Nephron (organoid): ENCODE measurements at regions not wholly inside any gene's neighbourhood (a gene's known extent, or its start where the extent isn't known, plus 50 kb on each side); places are given as distances from the start of the nearest gene placed in this dataset.
"Not testable (repeated sequence)": the region's sequence is repeated elsewhere in the genome, so short reads cannot be mapped to it uniquely, and the experiment has no call there.

Experiments used
- H3K27ac Mint-ChIP-seq, 3 experiments: 2 replicates each; pipeline ENCODE4 v1.8.0; 2020; ENCODE audit warnings: mixed read lengths in 3 of 3, mild to moderate bottlenecking in 2 of 3, moderate library complexity in 1 of 3
- H3K27me3 Mint-ChIP-seq: 2 replicates; pipeline ENCODE4 v1.8.0; 2021; ENCODE audit warnings: low read depth, mild to moderate bottlenecking, moderate library complexity, mixed read lengths
- H3K36me3 Mint-ChIP-seq: 2 replicates; pipeline ENCODE4 v1.8.0; 2020; ENCODE audit warnings: low read depth, mixed read lengths
- H3K4me1 Mint-ChIP-seq: 2 replicates; pipeline ENCODE4 v1.8.0; 2020; ENCODE audit warnings: mixed read lengths
- H3K4me3 Mint-ChIP-seq, 3 experiments: 2 replicates each; pipeline ENCODE4 v1.8.0; 2020; ENCODE audit warnings: mild to moderate bottlenecking in 3 of 3, mixed read lengths in 3 of 3, moderate library complexity in 2 of 3
- H3K9me3 Mint-ChIP-seq: 2 replicates; pipeline ENCODE4 v1.8.0; 2020; ENCODE audit warnings: mixed read lengths
- CTCF ChIP-seq, 3 experiments: fragments of 200-600 bp; sonication (generic); IDR thresholded peaks; one replicate each; pipeline ENCODE4 v1.5.0; 2021; ENCODE audit warnings: antibody characterized with exemption in 3 of 3; ENCODE audit not compliant: unreplicated experiment in 3 of 3

- H3K4me1 Mint-ChIP-seq, H3K36me3 Mint-ChIP-seq, H3K27me3 Mint-ChIP-seq, H3K9me3 Mint-ChIP-seq, H3K27ac Mint-ChIP-seq, H3K4me3 Mint-ChIP-seq: not testable (repeated sequence)
Observed at GRCh38 chr4:118516107-118516506, 163.3 kb upstream of the PRSS12 start.

- not testable (repeated sequence) for H3K9me3 Mint-ChIP-seq, H3K27ac Mint-ChIP-seq, H3K27me3 Mint-ChIP-seq, H3K4me1 Mint-ChIP-seq, H3K36me3 Mint-ChIP-seq, H3K4me3 Mint-ChIP-seq
Observed at GRCh38 chr4:118530107-118530506, 155.1 kb upstream of the METTL14 start.

GRCh38 chr4:118531947-118532346, 153.2 kb upstream of the METTL14 start:
- H3K4me1 Mint-ChIP-seq, H3K27ac Mint-ChIP-seq, H3K36me3 Mint-ChIP-seq, H3K27me3 Mint-ChIP-seq, H3K9me3 Mint-ChIP-seq, H3K4me3 Mint-ChIP-seq: not testable (repeated sequence)

GRCh38 chr4:118535788-118536187, 149.4 kb upstream of the METTL14 start:
- H3K9me3 Mint-ChIP-seq, H3K4me1 Mint-ChIP-seq, H3K27me3 Mint-ChIP-seq, H3K4me3 Mint-ChIP-seq, H3K36me3 Mint-ChIP-seq, H3K27ac Mint-ChIP-seq: not testable (repeated sequence)

GRCh38 chr4:118539412-118540077, 145.6 kb upstream of the METTL14 start:
- H3K27me3 Mint-ChIP-seq, H3K4me1 Mint-ChIP-seq, H3K9me3 Mint-ChIP-seq, H3K36me3 Mint-ChIP-seq, H3K4me3 Mint-ChIP-seq, H3K27ac Mint-ChIP-seq: not testable (repeated sequence)
- TF ChIP-seq CTCF (IDR thresholded peaks at IDR 0.05; ENCODE audit: unreplicated experiment in 3 of 3): peak; percentile 27 to 52 (median 30)

- H3K4me3 Mint-ChIP-seq, H3K27ac Mint-ChIP-seq, H3K9me3 Mint-ChIP-seq, H3K27me3 Mint-ChIP-seq, H3K4me1 Mint-ChIP-seq, H3K36me3 Mint-ChIP-seq: not testable (repeated sequence)
Observed at GRCh38 chr4:118556576-118556975, 128.6 kb upstream of the METTL14 start.

GRCh38 chr4:118557298-118557851, 127.8 kb upstream of the METTL14 start:
- Mint-ChIP-seq H3K9me3 (no peaks in the 10 kb centered on the region), H3K4me3 (no peak overlapping the region), H3K27me3 (no peaks in the 10 kb centered on the region), H3K4me1 (no peaks in the 10 kb centered on the region), H3K36me3 (no peaks in the 10 kb centered on the region), H3K27ac (no peak overlapping the region)
- no peak for TF ChIP-seq CTCF (IDR thresholded peaks at IDR 0.05; ENCODE audit: unreplicated experiment in 3 of 3)

GRCh38 chr4:118558188-118558587, 127.0 kb upstream of the METTL14 start:
- H3K4me3 Mint-ChIP-seq, H3K9me3 Mint-ChIP-seq, H3K27me3 Mint-ChIP-seq, H3K36me3 Mint-ChIP-seq, H3K27ac Mint-ChIP-seq, H3K4me1 Mint-ChIP-seq: not testable (repeated sequence)

- H3K4me1 Mint-ChIP-seq, H3K4me3 Mint-ChIP-seq, H3K27ac Mint-ChIP-seq, H3K9me3 Mint-ChIP-seq, H3K36me3 Mint-ChIP-seq, H3K27me3 Mint-ChIP-seq: not testable (repeated sequence)
Observed at GRCh38 chr4:118561559-118561958, 123.6 kb upstream of the METTL14 start.

- not testable (repeated sequence) for H3K9me3 Mint-ChIP-seq
Observed at GRCh38 chr4:118566003-118566513, 119.1 kb upstream of the METTL14 start.

GRCh38 chr4:118572991-118573390, 112.2 kb upstream of the METTL14 start:
- H3K27ac Mint-ChIP-seq, H3K27me3 Mint-ChIP-seq, H3K36me3 Mint-ChIP-seq, H3K4me3 Mint-ChIP-seq, H3K4me1 Mint-ChIP-seq, H3K9me3 Mint-ChIP-seq: not testable (repeated sequence)

More at GRCh38 chr4:118566003-118566513, 119.1 kb upstream of the METTL14 start:
- H3K36me3 Mint-ChIP-seq, H3K4me1 Mint-ChIP-seq, H3K27me3 Mint-ChIP-seq, H3K4me3 Mint-ChIP-seq, H3K27ac Mint-ChIP-seq: not testable (repeated sequence)

- not testable (repeated sequence) for H3K4me1 Mint-ChIP-seq, H3K27me3 Mint-ChIP-seq, H3K36me3 Mint-ChIP-seq, H3K27ac Mint-ChIP-seq, H3K9me3 Mint-ChIP-seq, H3K4me3 Mint-ChIP-seq
Observed at GRCh38 chr4:118574251-118574913, 110.8 kb upstream of the METTL14 start.

GRCh38 chr4:118575057-118575456, 110.1 kb upstream of the METTL14 start:
- not testable (repeated sequence) for H3K4me3 Mint-ChIP-seq

More at GRCh38 chr4:118575057-118575456, 110.1 kb upstream of the METTL14 start:
- H3K27ac Mint-ChIP-seq, H3K9me3 Mint-ChIP-seq, H3K36me3 Mint-ChIP-seq, H3K27me3 Mint-ChIP-seq, H3K4me1 Mint-ChIP-seq: not testable (repeated sequence)
